ENCODE measurements at regions not wholly inside any gene's neighbourhood (a gene's known extent, or its start where the extent isn't known, plus 50 kb on each side); places are given as distances from the start of the nearest gene placed in this dataset.

DNA sequence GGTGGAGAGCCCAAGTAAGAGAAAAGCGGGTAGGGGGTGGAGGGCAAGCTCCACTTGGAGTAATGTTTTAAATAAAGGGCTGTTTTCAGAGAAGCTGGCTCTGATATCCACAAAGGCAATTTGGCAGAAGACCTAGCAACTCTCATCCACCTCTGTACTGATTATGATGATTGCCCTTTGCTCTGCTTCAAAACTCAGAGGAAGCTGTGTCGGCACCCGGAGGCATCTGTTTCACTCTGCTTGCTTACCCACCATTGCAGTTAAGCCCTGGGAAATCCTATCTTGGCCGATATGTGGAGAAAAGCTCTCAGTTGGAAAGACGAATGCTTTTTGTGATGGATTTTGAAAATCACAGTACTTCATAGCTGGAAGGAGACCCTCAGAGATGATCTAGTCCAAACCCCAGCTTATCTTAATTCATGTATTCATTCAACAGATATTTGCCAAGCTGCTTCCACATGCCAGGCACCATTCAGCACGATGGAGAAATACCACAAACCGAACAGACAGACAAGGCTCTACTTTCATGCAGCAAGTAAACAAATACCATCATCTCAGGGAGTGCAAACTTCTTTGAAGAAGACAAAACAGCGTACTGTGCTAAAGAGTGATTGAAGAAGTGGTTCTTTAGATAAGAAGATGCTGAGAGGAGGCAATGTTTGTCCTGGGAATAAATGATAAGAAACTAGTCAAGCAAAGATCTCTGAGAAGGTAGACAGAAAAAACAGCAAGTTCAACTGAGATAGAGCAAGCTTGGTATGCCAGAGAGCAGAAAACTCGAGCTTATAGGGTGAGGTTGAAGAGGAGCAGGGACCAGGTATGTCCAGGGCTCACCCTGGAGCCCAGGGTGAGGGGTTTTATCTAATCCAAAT is 140.4 kb upstream of the SPDL1 start:
- no peaks in the 10 kb centered on the region for H3K4me1 Mint-ChIP-seq (ENCODE audit: low read depth)
- no peaks in the 10 kb centered on the region for H3K9me3 Mint-ChIP-seq
- no peak overlapping the region for H3K4me3 Mint-ChIP-seq
- no peak overlapping the region for H3K27ac Mint-ChIP-seq
- peaks cover 5% of the 10 kb centered on the region for H3K27me3 Mint-ChIP-seq
- no peak for DNase-seq
- no peaks in the 10 kb centered on the region for H3K36me3 Mint-ChIP-seq
- CTCF ChIA-PET, result interaction anchor here (0.6 kb wide), 1 partner anchor 58 kb away, joined by 3 read pairs; no protein-coding TSS in a partner anchor
- intact Hi-C loops (cut with micrococcal nuclease), result no loop called here
- POLR2A ChIA-PET, result no interaction called here

DNA sequence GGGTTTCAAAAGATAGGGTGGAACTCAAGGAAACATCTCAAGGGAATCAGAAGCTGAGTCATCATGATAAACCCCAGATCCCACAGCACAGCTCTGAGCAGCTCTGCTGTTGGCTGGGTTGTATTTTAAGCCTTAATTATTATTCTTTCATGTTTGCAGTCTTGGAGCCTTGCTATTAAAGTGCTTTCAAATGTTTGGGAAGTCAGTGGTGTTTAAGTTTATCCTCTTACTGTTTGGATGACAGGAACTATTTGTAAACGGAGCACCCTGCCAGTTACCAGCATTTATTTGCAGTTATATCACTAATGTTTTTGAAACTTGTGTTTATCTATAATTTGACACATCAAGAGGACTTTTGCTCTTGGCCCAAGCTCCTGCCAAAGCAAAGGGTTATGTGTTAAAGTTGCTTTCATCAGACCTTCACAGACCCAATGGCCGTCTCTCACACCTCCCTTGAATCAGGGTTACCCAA is 141.1 kb upstream of the SPDL1 start:
- Mint-ChIP-seq H3K4me1 (ENCODE audit: low read depth) (no peaks in the 10 kb centered on the region), H3K27ac (no peak overlapping the region), H3K4me3 (no peak overlapping the region), H3K36me3 (no peaks in the 10 kb centered on the region), H3K9me3 (no peaks in the 10 kb centered on the region), H3K27me3 (peaks cover 6% of the 10 kb centered on the region)
- DNase-seq, result no peak
- intact Hi-C loops (cut with micrococcal nuclease), result no loop called here
- ChIA-PET CTCF (interaction anchor here (0.6 kb wide), 1 partner anchor 59 kb away, joined by 3 read pairs; no protein-coding TSS in a partner anchor), POLR2A (interaction anchor here (0.5 kb wide), 1 partner anchor 62 kb away, joined by 3 read pairs; no protein-coding TSS in a partner anchor)

DNA sequence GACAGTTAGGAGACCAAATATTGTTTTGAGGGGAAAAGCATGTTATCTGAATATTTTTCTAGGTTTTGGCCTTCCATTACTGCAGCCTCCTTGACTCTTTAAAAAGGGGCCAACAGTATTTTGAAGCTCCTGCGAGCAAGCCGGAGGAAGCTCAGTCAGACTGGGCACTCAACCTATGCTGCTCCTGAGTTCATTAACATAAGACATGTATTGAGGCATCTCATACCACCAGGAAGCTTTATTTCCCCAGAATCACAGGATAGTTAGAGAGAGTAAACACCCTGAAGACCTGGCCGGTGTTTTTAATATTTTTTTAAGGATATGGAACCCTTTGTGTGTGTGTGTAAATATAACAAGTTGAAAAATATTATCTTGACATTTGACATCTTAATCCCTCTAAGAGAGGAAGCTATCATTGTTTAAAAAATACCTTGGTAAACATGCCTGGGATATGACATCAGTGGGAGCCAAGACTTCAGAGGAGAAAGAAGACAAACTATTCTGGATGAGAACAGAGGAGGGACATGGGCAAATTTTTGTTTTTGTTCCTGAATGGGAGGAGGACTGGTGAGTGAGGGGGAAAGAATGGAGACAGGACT is 139.3 kb upstream of the SLIT3 start:
- peaks cover 6% of the 10 kb centered on the region for H3K27me3 Mint-ChIP-seq
- no peaks in the 10 kb centered on the region for H3K4me1 Mint-ChIP-seq (ENCODE audit: low read depth)
- no peaks in the 10 kb centered on the region for H3K36me3 Mint-ChIP-seq
- no peak overlapping the region for H3K4me3 Mint-ChIP-seq
- ChIA-PET POLR2A (no interaction called here), CTCF (interaction anchor here (0.7 to 1.1 kb wide), 2 partner anchors 141 to 687 kb away, joined by 3 read pairs; no protein-coding TSS in a partner anchor)
- no peaks in the 10 kb centered on the region for H3K9me3 Mint-ChIP-seq
- intact Hi-C loops (cut with micrococcal nuclease), result no loop called here
- DNase-seq, result no peak
- no peak overlapping the region for H3K27ac Mint-ChIP-seq

DNA sequence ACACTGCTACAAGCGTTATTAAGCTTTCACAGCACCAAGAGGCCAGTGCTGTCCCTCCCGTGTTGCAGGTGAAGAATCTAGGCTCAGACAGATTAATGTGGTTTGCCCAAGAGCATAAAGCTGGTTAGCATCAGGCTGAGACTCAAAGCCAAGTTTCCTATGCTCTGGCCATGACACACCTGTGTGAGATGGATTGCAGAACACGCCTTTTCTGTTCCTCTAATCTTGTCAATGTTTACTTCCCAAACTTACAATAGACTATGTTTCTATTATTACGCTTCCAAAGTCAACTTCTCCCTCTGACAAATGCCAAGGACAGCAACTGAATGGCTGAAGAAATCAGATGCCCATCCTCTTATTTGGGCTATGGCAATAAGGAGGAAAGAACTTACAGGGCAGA is 138.4 kb upstream of the SLIT3 start:
- Mint-ChIP-seq H3K27me3 (peaks cover 4% of the 10 kb centered on the region), H3K4me1 (ENCODE audit: low read depth) (no peaks in the 10 kb centered on the region), H3K36me3 (no peaks in the 10 kb centered on the region), H3K27ac (no peak overlapping the region), H3K4me3 (no peak overlapping the region), H3K9me3 (no peaks in the 10 kb centered on the region)
- intact Hi-C loops (cut with micrococcal nuclease), result no loop called here
- CTCF ChIA-PET, result interaction anchor here (0.7 kb wide), 1 partner anchor 686 kb away, joined by 3 read pairs; no protein-coding TSS in a partner anchor
- POLR2A ChIA-PET, result no interaction called here
- no peak for DNase-seq

DNA sequence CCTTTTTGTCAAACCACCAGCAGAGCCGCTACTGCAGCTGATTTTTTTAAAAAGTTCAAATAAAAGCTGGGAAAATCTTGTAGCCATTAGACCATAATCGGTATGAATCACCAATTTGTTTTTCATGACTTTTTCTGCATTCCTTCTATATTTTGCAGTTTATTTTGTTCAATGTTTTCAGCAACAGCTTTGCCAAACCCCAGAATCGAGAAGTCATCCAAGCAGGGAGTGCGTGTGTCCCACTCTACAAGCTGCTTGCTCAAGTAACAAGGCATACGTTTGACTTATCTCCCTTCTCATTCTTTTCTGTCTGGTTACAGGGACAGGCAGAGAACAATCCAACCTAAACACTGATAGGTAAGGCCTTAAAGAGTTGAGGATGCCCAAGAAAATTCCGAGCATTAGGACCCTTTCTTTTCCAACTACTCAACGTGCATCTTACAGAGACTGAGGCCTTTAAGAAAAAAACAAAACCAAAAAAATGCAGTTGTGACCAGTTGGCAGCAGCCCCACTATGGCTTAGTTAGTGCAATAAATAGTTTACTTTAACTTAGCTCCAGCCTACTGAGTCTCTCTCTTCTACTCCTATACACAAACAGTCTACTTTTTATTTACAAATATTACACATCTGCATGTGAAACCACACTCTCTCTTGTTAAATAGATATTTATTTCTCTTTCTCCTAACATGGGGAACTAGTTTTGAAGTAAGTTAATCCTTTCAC is 134.7 kb upstream of the SLIT3 start:
- ChIA-PET POLR2A (no interaction called here), CTCF (no interaction called here)
- H3K36me3 Mint-ChIP-seq, result no peaks in the 10 kb centered on the region

DNA sequence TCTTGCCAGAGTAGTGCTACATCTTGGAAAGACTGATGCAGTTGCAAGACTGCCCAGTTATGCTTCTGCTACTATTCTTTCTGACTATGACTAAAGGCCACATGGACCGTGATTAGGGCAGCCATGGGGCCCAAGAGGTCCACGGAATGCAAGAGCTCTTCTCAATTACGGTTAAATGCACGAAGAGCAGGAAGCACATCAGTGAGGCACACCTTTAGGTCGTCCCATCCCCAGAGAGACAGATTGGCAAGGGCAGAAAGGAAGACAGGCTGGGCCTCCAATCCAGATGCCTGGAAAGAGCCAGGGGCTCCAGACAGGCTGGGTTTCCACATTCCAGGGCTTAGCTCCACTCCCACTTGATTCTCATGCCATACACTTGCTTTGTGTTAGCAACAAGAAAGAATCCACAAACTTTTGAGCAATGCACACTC is 132.3 kb upstream of the SLIT3 start:
- no peak overlapping the region for H3K4me3 Mint-ChIP-seq

More for the DNA sequence above, 134.7 kb upstream of the SLIT3 start:
- H3K4me3 Mint-ChIP-seq, result no peak overlapping the region
- intact Hi-C loops (cut with micrococcal nuclease), result no loop called here
- peaks cover 4% of the 10 kb centered on the region for H3K27me3 Mint-ChIP-seq
- no peak for DNase-seq
- no peaks in the 10 kb centered on the region for H3K4me1 Mint-ChIP-seq (ENCODE audit: low read depth)
- H3K9me3 Mint-ChIP-seq, result no peaks in the 10 kb centered on the region
- H3K27ac Mint-ChIP-seq, result no peak overlapping the region

DNA sequence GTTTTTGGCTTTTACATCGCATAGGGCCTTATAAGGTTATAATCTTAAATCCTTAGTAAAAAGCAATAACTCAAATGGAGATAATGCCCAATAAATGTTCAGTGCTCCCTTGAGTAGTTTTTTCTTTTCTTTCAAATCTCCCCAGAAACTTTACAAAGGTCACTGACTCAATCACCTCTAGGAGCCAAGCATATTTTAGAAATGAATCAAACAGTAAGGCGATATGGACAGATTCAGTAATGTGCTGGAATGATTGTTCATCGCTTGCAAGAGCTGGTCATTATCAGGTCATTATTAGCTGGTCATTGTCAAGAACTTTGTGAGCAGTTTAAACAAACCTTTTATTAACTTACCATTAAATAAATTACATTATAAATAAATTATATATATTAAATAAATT is 130.4 kb upstream of the SLIT3 start:
- POLR2A ChIA-PET, result no interaction called here
- no peak overlapping the region for H3K27ac Mint-ChIP-seq
- intact Hi-C loops (cut with micrococcal nuclease), result no loop called here
- CTCF ChIA-PET, result no interaction called here
- no peaks in the 10 kb centered on the region for H3K36me3 Mint-ChIP-seq
- no peaks in the 10 kb centered on the region for H3K9me3 Mint-ChIP-seq
- no peaks in the 10 kb centered on the region for H3K4me1 Mint-ChIP-seq (ENCODE audit: low read depth)
- no peak for DNase-seq
- H3K27me3 Mint-ChIP-seq, result peaks cover 2% of the 10 kb centered on the region
- no peak overlapping the region for H3K4me3 Mint-ChIP-seq

More for the DNA sequence above, 132.3 kb upstream of the SLIT3 start:
- ChIA-PET POLR2A (no interaction called here), CTCF (no interaction called here)
- Mint-ChIP-seq H3K4me1 (ENCODE audit: low read depth) (no peaks in the 10 kb centered on the region), H3K9me3 (no peaks in the 10 kb centered on the region), H3K36me3 (no peaks in the 10 kb centered on the region), H3K27me3 (peaks cover 4% of the 10 kb centered on the region), H3K27ac (no peak overlapping the region)
- DNase-seq, result no peak
- intact Hi-C loops (cut with micrococcal nuclease), result no loop called here

DNA sequence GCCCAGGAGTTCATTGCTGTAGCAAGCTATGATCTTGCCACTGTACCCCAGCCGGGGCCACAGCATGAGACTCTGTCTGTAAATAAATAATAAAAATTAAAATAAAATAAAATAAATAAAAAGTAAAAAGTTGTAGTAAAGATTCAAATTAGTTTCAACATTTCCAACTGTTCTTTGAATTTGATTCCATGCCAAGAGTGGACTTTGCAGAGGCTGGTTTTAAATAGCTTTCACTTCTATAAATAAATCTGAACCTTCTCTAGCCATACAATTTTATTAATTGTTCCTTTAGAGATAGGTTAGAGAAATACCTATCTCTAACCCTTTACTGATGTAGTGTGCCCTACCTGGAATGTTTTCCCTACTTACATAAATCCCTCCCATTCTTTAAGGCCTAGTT is 129.7 kb upstream of the SLIT3 start:
- no peaks in the 10 kb centered on the region for H3K9me3 Mint-ChIP-seq
- POLR2A ChIA-PET, result no interaction called here
- H3K27ac Mint-ChIP-seq, result no peak overlapping the region
- no peak for DNase-seq
- no peaks in the 10 kb centered on the region for H3K36me3 Mint-ChIP-seq
- H3K27me3 Mint-ChIP-seq, result peaks cover 2% of the 10 kb centered on the region
- H3K4me1 Mint-ChIP-seq (ENCODE audit: low read depth), result no peaks in the 10 kb centered on the region
- H3K4me3 Mint-ChIP-seq, result no peak overlapping the region
- CTCF ChIA-PET, result no interaction called here
- intact Hi-C loops (cut with micrococcal nuclease), result no loop called here

DNA sequence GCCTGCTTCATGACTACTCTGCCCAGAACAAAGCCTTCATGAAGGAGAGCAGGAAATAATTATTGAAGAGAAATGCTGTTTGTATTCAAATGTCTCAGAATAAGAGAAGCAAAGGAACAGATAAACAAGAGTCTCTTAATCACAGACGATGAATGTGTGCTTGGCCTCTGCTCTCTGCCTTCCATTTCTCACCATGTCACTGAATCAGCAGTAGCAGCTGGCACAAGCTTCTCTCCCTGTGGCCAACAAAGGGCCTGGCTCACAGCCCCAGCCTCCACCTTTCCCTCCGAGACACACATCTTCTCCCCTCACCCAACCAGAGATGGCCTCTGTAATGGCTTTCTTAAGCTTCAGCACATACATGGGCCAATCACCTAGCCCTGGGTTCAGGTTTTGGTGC is 128.1 kb upstream of the SLIT3 start:
- POLR2A ChIA-PET, result no interaction called here
- H3K36me3 Mint-ChIP-seq, result no peaks in the 10 kb centered on the region
- peaks cover 2% of the 10 kb centered on the region for H3K27me3 Mint-ChIP-seq
- CTCF ChIA-PET, result no interaction called here
- H3K4me1 Mint-ChIP-seq (ENCODE audit: low read depth), result no peaks in the 10 kb centered on the region
- H3K4me3 Mint-ChIP-seq, result no peak overlapping the region
- H3K27ac Mint-ChIP-seq, result no peak overlapping the region
- DNase-seq, result no peak
- H3K9me3 Mint-ChIP-seq, result no peaks in the 10 kb centered on the region
- intact Hi-C loops (cut with micrococcal nuclease), result no loop called here

DNA sequence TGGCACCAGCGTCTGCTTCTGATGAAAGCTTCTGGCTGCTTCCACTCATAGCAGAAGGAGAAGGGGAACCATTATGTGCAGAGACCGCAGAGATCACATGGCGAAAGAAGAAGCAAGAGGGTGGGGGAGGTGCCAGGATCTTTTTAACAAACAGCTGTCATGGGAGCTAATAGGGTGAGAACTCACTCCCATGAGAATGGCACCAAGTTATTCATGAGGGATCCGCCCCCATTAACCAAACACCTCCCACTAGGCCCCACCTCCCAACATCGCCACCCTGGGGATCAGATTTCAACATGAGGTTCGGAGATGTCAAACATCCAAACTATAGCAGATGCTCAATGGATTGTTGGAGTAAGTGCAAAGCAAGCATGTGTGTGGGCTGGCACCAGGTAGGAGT is 125.8 kb upstream of the SLIT3 start:
- H3K9me3 Mint-ChIP-seq, result no peaks in the 10 kb centered on the region
- CTCF ChIA-PET, result no interaction called here
- POLR2A ChIA-PET, result no interaction called here
- H3K36me3 Mint-ChIP-seq, result no peaks in the 10 kb centered on the region
- no peak overlapping the region for H3K4me3 Mint-ChIP-seq
- intact Hi-C loops (cut with micrococcal nuclease), result no loop called here
- DNase-seq, result no peak
- no peaks in the 10 kb centered on the region for H3K4me1 Mint-ChIP-seq (ENCODE audit: low read depth)
- H3K27ac Mint-ChIP-seq, result no peak overlapping the region
- peaks cover 2% of the 10 kb centered on the region for H3K27me3 Mint-ChIP-seq

DNA sequence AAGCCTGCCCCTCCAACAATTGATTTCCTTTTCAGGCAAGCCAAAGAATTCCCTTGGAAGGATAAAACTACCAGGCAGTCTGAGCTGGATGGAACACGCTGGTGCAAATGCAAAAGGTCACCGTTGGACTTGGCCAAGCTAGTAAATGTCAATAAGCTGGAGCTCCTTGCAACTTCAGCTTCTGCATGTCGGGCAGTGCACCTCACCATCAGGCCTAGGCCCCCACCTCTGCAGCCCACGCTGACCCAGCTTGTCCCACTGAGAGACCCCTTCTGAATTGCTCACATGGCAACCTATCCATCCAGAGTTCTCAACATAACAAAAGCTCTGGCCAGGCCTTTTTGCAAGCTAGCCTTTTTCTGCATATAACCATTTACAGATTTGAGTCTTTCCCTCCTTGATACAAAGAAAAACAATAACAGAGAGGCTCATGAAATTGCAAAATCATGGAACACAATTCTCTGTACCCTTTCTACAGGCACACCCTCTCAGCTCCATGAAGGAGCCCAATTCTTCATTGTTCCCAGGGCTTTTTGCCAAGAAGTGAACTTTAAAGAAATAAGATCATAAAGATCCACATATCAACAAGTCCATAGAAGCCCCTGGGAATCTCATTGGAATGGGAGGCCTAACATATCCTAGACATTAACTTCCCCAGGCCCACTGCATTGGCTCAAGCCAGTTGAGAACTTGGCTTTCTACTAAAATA is 123.9 kb upstream of the SLIT3 start:
- DNase-seq, result no peak
- no peak overlapping the region for H3K27ac Mint-ChIP-seq
- CTCF ChIA-PET, result no interaction called here
- H3K27me3 Mint-ChIP-seq, result peaks cover 2% of the 10 kb centered on the region
- no peaks in the 10 kb centered on the region for H3K36me3 Mint-ChIP-seq
- no peak overlapping the region for H3K4me3 Mint-ChIP-seq
- POLR2A ChIA-PET, result no interaction called here
- intact Hi-C loops (cut with micrococcal nuclease), result no loop called here
- no peaks in the 10 kb centered on the region for H3K9me3 Mint-ChIP-seq
- H3K4me1 Mint-ChIP-seq (ENCODE audit: low read depth), result no peaks in the 10 kb centered on the region

DNA sequence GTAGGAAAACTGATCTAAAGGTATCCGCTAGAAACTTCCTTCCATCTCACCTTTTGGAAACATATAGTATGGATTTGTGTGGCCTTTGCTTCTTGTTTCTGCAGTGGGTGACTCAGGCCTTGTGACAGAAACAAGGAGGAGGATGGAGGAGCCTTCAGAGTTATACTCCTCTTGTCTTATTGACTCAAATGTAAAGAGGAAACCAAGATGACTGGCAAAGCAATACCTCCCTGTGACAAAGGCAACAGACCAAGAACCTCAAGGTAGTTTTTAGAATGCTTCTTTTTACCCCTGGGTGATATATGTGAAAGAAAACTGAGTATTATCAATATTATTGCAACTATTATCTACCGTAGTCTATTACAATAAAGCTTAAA is 123.3 kb upstream of the SLIT3 start:
- CTCF ChIA-PET, result no interaction called here
- H3K36me3 Mint-ChIP-seq, result no peaks in the 10 kb centered on the region
- H3K4me1 Mint-ChIP-seq (ENCODE audit: low read depth), result no peaks in the 10 kb centered on the region

More for the DNA sequence above, 123.3 kb upstream of the SLIT3 start:
- POLR2A ChIA-PET, result no interaction called here
- DNase-seq, result no peak
- no peak overlapping the region for H3K27ac Mint-ChIP-seq
- intact Hi-C loops (cut with micrococcal nuclease), result no loop called here
- no peaks in the 10 kb centered on the region for H3K27me3 Mint-ChIP-seq
- H3K9me3 Mint-ChIP-seq, result no peaks in the 10 kb centered on the region
- H3K4me3 Mint-ChIP-seq, result no peak overlapping the region
